GM18502 (cell line): ENCODE measurements at regions not wholly inside any gene's neighbourhood (a gene's known extent, or its start where the extent isn't known, plus 50 kb on each side); places are given as distances from the start of the nearest gene placed in this dataset.

Experiments used
- ATAC-seq: cut with Tn5 transposase; IDR thresholded peaks from one replicate; pipeline ENCODE4 v1.9.1; 2021; ENCODE audit warnings: mild to moderate bottlenecking; ENCODE audit not compliant: unreplicated experiment, poor library complexity

- peak; percentile 70 for ATAC-seq
Observed at GRCh38 chr1:195332102-195332501, 1276.1 kb downstream of the KCNT2 start.

GRCh38 chr1:195328681-195329080 lies 1279.6 kb downstream of the KCNT2 start:
- no peak for ATAC-seq

DNA sequence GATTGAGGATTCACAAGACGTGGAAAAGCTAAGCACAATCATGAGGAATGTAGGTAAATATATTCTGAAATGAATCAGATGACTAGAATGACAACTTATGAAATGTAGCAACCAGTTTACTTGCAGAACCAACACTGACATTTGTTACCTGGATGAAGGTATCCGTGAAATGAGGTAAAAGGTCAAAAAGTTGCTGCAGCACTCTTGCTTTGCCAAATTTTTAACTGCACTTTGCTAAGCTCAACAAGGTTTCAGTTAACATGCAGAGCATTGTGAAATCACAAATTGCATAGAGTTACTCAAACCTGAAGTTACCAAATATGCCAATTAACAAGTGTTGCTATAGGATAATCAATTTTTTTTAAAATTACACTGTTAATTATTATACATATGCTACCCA lies 1280.1 kb downstream of the KCNT2 start:
- no peak for ATAC-seq

- no peak for ATAC-seq
Observed at GRCh38 chr1:195327361-195327760, 1280.9 kb downstream of the KCNT2 start.

DNA sequence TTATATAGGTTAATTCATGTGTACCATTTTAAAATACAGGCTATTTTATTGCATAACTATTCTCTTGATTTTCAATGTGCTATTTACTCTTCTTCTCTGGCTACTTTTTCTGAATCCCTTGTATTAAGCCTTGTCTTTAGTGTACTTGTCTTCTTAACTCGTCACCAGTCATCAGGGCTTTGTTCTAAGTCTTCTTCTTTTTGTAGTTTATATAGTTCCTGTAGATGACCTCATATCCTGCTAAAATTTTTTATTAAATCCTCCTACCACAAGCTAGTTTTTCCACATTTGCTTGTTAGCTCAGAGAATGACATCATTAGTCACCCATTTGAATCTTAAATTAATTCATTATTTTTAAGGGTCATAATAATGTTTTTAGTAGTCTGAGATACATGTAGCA lies 1281.9 kb downstream of the KCNT2 start:
- ATAC-seq, result no peak

GRCh38 chr1:195325181-195325580 lies 1283.1 kb downstream of the KCNT2 start:
- no peak for ATAC-seq

GRCh38 chr1:195306281-195306680 lies 1302.0 kb downstream of the KCNT2 start:
- ATAC-seq, result no peak

- no peak for ATAC-seq
Observed at GRCh38 chr1:195294911-195295310, 1313.3 kb downstream of the KCNT2 start.

- ATAC-seq, result peak; percentile 74
Observed at GRCh38 chr1:195278644-195279043, 1329.6 kb downstream of the KCNT2 start.

DNA sequence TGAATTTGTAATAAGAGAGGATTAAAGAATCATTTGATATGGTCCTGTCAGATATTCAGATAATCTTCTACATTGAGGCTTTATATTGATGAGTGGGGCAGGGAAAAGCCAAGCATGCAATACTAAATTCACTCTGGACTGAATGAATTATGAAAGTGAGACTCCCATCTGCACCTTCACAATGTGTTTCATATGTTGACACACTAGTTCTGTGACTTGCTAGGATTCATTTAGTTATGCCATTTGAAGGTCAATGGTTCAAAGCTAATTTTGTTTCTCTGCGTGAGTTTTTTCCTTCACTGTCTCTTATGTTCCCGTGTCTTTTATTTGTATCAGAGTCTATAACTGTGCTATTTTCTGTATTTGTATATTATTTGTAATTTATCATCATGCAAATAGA lies 1332.5 kb downstream of the KCNT2 start:
- ATAC-seq, result no peak

DNA sequence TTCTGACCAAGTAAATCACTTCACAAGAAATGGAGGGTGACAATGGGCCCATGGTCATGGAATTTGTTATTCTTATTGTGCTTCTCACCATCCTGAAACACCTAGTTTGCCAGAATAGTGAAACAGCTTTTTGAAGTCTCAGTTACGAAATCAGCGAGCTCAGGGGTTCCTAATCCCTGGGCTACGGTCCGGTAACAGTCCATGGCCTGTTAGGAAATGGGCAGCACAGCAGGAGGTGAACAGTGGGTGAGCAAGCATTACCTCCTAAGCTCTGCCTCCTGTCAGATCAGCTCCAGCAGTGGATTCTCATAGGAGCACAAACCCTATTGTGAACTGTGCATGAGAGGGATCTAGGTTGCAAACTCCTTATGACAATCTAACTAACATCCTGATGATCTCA lies 1356.3 kb downstream of the KCNT2 start:
- no peak for ATAC-seq

DNA sequence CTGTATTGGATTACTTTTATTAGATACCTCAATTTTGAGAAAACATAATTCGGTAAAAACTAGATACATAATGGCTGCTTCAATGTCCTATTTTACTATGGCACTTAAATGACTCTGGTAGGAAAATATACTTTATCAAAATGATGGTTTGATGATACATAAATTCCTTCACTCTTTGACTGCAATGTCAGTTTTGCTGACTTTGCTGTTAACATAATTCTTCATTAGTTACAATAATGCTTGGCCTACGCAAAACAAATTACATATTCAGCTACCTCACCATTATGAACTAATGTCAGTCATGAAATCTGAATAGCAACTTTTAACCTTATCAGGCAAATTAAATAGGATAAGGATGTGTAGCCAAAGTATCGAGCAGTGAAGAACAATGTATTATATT lies 1364.7 kb downstream of the KCNT2 start:
- ATAC-seq, result no peak

DNA sequence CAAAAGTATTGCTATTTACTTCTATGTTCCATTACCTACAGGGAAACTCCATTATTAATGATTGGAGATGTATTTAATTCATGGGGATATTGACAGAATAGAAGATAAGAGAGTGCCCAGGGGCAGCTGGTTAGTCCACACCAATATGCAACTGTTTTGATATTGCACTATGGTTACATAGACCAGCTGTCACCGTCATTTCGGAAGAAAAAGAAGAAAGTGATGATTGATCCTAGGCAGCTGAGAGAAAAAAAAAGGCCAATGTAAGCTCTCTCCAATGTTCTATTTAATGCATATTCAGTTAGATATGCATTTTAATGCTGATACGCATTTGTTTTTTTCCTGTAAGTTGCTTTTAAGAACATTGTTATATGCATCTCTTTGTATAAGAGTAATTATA lies 1367.2 kb downstream of the KCNT2 start:
- no peak for ATAC-seq

- no peak for ATAC-seq
Observed at GRCh38 chr1:195238313-195238712, 1369.9 kb downstream of the KCNT2 start.

DNA sequence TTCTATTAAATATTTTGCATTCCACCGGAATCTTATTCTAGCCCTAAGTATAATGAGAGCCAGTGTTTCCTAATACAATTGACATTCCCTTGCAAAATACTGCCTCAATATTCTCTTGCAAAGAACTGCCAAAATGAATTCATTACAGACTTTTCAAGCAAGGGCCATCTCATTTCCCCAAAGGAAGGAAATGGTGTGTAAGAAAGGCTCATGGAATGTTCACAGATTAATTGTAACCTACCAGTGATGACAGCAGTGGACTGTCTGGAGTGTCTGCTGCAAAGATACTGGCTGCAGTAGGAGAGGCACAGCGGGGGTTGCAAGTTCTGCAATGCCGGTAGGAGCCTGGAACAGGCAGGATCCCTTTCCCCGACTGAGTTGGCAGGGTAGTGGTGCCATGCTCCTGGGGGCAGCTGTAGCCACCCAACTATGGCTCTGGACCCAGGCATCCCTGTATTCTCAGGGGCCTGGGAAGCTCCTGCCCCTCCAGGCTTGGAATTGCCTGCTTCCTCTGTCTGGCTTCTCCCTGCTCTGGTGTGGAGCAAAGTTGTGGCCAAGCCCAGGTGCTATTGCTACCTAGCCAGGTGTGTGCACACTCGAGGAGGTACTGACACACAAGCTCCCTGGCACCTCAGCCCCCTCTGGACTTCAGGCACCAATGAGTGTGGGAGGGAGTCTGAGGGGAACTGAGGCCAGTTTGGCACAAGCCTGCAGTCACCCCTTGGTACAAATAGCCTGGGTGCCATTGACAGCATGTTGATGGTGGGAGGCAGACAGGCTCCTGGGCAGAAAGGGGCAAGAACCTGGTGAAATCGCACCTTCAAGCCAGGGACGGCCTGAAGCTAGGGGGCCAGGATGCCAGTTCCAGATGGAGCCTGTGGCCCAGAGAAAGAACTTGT lies 1371.0 kb downstream of the KCNT2 start:
- ATAC-seq, result no peak

GRCh38 chr1:195218428-195219212 lies 1389.6 kb downstream of the KCNT2 start:
- no peak for ATAC-seq

DNA sequence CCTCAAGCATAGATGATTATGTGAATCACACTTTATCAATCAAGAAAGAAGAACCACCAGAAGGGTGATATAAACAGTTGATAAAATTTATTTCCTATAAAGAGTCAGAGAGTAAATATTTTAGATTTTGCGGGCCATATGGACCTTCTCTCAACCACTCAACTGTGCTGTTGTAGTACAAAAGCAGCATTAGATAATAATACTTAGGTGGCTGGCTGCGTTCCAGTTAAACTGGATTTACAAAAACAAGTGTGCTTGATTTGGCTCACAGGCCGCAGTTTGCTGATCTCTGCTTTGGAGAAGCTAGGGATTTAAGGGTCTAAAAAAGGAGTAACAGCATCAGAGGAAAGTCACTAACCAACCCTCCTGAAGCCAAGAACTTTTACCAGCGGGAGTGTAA lies 1406.0 kb downstream of the KCNT2 start:
- no peak for ATAC-seq

DNA sequence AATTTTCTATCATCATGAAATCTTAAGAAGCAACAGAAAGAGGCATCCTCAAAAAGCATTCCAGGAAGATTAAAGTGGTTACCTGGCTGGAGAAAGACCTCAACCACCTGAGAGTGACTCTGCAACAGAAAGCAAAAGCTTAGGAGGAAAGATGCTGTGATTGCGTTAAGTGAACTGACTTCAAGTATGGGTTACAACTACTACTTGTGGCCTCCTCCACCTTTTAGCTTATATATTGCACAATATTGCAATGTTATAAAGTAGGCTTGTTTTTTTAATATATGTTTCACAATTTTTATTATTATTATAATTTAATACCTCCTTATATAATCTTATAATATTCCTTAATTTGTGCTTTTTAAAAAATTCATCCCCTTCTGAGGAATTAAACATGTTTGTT lies 1407.5 kb downstream of the KCNT2 start:
- ATAC-seq, result no peak

DNA sequence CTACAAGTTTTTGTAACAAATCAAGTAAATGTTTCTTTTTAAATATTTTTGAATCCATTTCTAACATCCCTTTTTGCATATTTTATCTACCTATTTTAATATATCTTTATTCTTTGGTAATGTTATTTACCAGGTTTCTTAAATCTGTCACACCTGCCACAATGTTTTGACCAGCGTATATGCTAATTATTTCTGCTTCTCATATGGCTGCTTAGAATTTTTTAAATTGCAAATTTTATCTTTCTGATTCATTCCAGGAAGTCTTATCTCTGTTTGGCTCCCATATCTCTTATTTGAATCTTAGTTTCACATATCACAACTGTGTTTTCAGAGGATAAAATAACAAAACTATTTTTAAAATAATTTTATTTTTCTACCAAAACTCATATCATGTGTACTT lies 1411.1 kb downstream of the KCNT2 start:
- ATAC-seq, result no peak

GRCh38 chr1:195195423-195196057 lies 1412.7 kb downstream of the KCNT2 start:
- ATAC-seq, result peak; percentile 97

DNA sequence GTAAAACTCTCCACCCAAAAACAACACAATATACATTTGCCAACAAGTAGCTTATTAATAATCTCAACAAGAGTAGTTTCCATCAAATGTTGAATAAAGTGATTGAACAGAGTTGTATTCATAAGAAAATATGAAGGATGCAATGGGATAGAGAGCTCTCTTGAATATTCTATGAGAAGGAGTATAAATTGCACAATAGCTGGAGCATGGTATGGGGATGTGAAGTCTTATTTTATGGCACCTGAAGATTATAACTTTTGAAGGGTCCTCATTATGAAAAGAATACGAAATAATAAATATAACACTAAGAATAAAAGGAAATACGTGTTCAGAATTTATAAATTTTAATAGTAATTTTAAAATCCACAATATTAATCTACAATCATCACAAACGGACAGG lies 1415.1 kb downstream of the KCNT2 start:
- ATAC-seq, result no peak
